ENCODE measurements at regions not wholly inside any gene's neighbourhood (a gene's known extent, or its start where the extent isn't known, plus 50 kb on each side); places are given as distances from the start of the nearest gene placed in this dataset.

DNA sequence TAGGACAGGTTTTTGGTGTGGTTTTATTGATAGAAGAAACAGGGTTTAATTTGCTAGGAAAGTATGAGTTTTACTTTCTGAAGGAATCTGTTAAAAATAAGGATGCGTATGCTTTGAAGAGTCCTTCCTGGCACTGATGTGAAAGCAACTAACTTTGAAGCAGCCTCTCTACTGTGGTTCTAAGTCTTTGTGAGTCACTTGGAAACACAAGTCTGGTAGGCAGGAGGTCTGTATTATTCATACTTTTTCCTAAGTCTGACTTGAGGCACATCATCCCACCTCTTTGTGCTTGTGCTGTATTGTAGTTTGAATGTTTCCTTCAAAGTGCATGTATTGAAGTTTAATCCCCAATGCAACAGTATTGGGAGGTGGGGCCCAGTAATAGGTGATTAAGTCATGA, 129.0 kb downstream of the TAF11L14 start:
- no peak for DNase-seq

DNA sequence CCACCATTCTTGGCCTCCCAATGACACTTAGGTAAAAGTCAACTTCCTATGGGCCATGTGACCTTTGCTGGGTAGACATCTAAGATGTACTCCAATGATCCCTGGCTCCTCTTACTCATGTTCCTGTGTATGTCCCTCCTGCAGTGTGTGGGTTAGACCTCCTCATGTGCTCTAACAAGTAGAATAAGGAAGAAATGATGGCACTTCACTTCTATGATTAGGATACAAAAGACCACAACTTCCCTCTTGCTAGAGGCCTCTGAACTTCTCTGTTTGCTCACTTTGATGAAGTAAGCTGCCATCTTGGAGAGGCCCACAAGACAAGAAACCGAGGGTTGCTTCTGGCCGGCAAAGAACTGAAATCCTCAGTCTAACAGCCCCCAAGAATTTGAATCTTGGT, 131.8 kb downstream of the TAF11L14 start:
- DNase-seq = no peak

DNA sequence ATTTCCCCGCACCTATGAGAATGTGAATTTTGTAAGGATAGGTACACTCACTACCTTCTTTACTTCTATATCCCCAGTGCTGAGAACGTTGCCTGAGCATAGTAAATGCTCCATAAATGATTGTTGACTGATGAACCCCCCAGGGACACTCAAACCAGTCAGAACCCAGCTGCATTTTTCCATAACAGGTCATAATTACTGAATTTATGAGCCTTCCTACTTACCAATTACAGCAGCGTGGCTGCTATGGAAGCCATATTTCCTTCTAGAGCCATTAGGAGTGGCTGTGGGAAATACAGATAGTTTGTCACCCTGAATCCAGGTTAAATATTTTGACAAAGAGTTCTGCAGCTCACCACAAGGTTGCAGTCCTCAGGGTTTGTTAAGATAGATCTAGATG, 135.0 kb downstream of the TAF11L14 start:
- DNase-seq = no peak

DNA sequence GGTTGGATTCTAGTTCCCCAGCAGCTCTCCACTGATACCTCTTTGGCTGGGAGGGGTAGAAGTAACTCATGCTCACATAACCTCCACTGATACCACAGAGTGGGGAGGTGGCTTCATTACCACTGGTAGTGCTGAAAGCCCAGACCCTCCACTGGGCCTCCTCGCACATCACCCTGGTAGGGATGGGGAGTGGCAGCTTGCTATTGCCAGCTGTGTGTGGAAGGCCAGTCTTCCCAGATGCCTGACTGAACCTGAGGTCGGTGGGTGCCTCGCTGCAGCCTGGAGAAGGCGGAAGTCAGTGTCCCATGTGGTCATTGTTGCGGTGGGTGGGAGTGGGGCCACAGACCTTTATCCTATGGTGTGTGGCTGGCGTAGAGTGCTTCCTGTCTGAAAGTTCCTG, 138.0 kb downstream of the TAF11L14 start:
- DNase-seq = no peak

GRCh38 chr5:17785774-17786173, 151.5 kb downstream of the TAF11L14 start:
- no peak for DNase-seq

- DNase-seq = no peak
These were observed 154.1 kb downstream of the TAF11L14 start for GRCh38 chr5:17788351-17788750.

GRCh38 chr5:17794201-17794600, 159.9 kb downstream of the TAF11L14 start:
- no peak for DNase-seq

- no peak for DNase-seq
These were observed 160.6 kb downstream of the TAF11L14 start for GRCh38 chr5:17794815-17795214.

- no peak for DNase-seq
These were observed 161.9 kb downstream of the TAF11L14 start for GRCh38 chr5:17796142-17796541.

DNA sequence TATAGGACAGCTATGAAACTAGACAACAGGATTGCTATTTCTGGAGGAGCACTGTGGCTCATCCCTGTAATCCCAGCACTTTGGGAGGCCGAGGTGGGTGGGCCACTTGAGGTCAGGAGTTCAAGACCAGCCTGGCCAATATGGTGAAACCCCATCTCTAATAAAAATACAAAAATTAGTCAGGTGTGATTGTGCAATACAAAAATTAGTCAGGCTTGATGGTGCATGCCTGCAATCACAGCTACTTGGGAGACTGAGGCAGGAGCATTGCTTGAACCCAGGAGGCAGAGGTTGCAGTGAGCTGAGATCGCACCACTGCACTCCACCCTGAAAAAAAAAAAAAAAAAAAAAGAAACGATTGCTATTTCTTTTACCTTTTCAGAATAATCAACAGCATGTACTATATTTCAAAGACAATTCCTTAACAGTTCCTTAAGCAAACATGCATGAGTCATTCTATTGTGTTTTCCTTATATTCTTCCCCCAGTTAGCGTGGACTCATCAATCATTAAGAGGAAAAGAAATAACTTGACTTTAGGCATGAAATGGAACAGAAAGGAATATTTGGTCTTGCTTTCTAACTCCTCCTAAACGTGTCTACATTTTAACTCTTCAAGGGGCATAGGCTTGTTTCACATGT, 162.6 kb downstream of the TAF11L14 start:
- no peak for DNase-seq

DNA sequence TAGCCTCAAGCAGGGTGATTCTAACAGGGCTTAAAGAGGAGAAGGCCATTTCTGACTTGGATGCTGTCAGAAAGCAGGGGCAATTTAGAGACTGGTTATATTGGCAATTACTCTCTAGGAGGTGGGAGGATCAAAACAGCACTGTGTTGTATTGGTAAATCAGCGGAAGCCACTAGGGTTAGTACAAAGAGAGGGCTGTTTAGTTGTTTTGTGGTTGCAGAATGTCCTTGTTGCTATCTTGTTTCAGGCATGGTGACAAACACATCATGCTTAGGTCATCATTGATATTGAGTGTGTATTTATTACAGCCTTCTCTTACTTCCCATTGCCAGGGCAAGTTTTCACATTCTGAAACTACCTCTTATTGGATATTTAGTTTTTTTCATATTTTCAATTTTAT, 165.3 kb downstream of the TAF11L14 start:
- DNase-seq = no peak

DNA sequence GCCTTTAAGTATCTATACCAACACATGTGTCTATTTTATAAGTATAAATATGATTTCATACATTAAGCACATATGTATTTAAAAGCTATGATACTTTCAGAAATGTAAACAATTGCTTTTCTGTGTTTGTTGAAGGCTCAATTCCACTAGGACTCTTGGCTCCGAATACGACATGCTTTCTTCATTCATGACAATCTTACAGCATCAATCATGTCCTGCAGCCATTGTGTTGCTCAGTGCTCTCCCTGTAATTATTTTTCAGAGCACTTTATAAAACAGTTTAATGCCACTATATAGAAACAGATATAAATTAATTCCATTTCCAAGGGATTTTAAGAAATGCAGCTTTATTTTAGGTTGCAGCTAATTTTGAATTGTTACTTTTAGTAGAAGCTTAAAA, 167.3 kb downstream of the TAF11L14 start:
- no peak for DNase-seq

DNA sequence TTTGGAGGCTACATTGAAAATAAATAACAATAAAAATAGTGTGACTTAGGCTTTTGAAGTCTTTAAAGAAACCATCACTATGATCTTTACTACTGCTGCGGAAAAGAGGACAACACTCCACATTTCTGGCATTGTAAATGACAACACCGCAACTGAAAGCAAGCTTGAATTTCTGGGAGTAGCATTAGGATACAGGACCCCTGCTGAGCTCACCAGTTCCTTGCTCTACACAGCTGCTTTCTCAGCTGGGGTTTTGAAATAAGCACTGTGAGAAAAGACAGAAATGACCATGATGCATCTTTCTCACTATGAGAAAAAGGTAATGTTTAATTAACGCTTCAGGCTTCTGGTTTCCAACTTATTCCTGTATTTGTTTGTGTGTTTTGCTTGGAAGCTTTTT, 168.0 kb downstream of the TAF11L14 start:
- DNase-seq = peak; percentile 36

- DNase-seq = no peak
These were observed 169.7 kb downstream of the TAF11L14 start for GRCh38 chr5:17803971-17804370.

DNA sequence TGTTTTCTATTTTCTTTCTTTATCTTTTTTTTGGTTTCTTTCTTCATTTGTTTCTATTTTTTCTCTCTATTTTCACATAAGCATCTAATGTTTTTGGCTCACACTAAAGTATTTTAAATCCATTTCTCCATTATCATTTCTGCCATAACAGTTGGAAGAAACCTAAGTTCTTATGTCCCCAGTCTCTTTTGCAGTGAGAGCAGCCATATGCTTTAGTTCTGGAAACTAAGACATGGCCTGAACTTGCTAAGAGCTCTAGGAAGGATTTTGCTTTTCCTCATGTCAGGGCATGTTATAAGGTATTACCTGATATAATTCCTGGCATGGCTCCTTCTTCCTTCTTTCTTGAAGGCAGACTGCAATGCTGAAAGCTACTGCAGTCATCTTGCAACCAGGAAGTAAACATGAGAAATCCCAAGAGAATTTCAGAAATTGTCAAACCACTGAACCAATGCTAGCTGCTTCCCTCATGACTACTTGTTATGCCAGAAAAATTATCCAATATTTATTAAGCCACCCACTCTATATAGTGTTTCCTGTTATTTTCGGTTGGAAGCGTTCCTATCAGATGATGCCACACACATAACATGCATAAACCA, 171.1 kb downstream of the TAF11L14 start:
- no peak for DNase-seq

- DNase-seq = no peak
These were observed 172.7 kb downstream of the TAF11L14 start for GRCh38 chr5:17806818-17807468.

DNA sequence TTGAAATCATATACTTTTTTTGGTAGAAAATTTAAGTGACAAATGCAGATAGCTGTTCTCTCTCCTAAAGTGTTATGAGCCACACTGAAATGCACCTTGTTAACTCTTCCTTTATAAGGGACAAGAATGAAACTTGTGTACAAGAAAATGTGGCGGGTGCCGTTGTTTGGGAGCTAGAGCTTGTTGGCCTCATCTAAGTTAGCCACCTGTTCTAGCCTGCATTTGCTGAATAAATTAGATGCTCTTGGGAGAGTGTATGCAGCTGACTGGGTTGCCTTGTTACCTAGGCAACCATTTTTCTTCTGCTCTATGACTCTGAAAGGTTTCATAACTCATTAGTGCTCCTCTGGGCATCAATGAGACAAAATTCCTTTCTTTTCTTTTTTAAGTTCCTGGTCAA, 174.3 kb downstream of the TAF11L14 start:
- no peak for DNase-seq

GRCh38 chr5:17810734-17811133, 176.5 kb downstream of the TAF11L14 start:
- DNase-seq = no peak

GRCh38 chr5:17813214-17813613, 179.0 kb downstream of the TAF11L14 start:
- DNase-seq = no peak

DNA sequence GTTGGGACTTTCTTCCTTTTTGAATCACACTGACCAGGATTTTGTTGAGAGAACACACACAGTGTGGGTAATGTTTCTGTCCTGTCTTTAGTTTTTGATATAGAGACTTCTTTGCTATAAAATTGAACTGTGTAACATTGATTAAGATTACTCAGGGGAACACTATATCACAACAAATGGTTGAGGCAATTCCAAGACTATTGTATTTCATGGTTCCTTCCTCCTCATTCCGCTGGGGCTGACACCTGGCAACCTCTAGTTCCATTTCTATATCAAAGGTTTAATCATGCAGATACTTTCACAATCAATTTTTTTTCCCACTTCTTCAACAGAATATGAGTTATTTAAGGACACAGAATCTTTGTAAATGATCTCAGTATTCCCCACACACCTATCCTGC, 182.2 kb downstream of the TAF11L14 start:
- no peak for DNase-seq

GRCh38 chr5:17816944-17817343, 182.7 kb downstream of the TAF11L14 start:
- no peak for DNase-seq

DNA sequence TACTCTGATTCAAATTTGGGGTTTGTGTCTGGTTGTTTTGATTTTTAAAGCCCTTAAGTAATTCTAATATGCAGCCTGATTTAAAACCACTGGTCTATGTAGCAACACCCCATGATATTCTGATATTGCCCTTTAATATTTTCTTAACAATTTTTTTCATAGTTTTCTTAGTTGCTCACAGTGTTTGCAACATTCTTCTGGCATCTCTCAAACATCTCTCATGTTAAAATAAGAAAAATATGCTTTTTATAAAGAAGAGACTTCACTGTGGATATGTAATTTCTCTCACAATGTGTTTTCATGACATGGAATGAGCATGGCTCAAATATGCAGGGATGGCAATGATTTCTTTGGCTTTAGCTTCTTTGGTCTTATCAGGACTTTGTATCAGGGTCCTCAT, 183.7 kb downstream of the TAF11L14 start:
- DNase-seq = no peak

DNA sequence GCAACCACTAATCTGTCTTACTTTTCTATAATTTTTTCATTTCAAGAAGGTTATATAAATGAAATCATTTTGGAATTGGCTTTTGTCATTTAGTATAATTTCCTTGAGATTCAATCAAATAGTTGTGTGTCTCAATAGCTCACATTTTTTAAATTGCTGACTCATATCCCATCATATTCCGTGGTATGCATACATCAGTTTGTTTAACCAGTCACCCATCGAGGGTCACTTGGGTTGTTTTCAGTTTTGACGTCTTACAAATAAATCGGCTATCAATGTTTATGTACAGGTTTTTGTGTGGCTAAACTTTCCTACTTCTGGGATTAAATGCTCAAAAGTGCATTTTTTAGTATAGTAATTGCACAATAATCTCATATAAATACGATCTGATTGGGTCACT, 185.5 kb downstream of the TAF11L14 start:
- DNase-seq = no peak

GRCh38 chr5:17828681-17829080, 194.4 kb downstream of the TAF11L14 start:
- peak; percentile 23 for DNase-seq

Data from tongue (tissue), 1 donor.